ENCODE measurements at regions not wholly inside any gene's neighbourhood (a gene's known extent, or its start where the extent isn't known, plus 50 kb on each side); places are given as distances from the start of the nearest gene placed in this dataset.
"Not testable (repeated sequence)": the region's sequence is repeated elsewhere in the genome, so short reads cannot be mapped to it uniquely, and the experiment has no call there.

DNA sequence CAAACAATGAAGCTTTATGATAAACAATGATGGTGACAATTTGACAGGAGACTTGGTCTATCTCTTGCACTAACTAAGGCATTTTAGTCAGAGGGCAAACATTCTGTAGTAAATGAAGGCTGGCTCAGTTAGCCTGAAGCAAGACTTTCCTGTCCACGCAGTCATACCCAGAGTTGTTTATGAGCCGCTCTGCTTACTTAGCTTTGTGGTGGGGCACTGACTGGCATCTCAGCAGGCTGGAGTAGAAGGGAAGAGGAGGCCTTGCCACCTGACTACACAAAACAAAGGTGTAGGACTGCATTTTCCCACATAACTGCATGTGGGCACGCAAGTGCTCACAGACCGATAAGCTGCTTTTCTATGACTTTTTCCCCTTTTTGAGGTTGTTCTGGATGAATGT lies 133.7 kb upstream of the EPB41L4A start:
- TF ChIP-seq, protein P1, sequence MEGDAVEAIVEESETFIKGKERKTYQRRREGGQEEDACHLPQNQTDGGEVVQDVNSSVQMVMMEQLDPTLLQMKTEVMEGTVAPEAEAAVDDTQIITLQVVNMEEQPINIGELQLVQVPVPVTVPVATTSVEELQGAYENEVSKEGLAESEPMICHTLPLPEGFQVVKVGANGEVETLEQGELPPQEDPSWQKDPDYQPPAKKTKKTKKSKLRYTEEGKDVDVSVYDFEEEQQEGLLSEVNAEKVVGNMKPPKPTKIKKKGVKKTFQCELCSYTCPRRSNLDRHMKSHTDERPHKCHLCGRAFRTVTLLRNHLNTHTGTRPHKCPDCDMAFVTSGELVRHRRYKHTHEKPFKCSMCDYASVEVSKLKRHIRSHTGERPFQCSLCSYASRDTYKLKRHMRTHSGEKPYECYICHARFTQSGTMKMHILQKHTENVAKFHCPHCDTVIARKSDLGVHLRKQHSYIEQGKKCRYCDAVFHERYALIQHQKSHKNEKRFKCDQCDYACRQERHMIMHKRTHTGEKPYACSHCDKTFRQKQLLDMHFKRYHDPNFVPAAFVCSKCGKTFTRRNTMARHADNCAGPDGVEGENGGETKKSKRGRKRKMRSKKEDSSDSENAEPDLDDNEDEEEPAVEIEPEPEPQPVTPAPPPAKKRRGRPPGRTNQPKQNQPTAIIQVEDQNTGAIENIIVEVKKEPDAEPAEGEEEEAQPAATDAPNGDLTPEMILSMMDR (IDR thresholded peaks at IDR 0.05), result no peak
- TF ChIP-seq POLR2A (IDR thresholded peaks at IDR 0.05), result no peak
- TF ChIP-seq POLR2AphosphoS5 (IDR thresholded peaks at IDR 0.05), result no peak
- Histone ChIP-seq H3K27me3 (replicated peaks; ENCODE audit: insufficient read depth) (no peaks in the 10 kb centered on the region), H3K4me1 (replicated peaks) (no peaks in the 10 kb centered on the region), H3K9me3 (no peaks in the 10 kb centered on the region), H3K36me3 (no peaks in the 10 kb centered on the region), H3K4me3 (no peak overlapping the region), H3K27ac (no peak overlapping the region)
- no peak for DNase-seq (ENCODE audit: low spot score)
- WGBS, result 74% methylated on average over 4 of the region's 4 CpGs
- intact Hi-C loops (cut with DNase I), result no loop called here

DNA sequence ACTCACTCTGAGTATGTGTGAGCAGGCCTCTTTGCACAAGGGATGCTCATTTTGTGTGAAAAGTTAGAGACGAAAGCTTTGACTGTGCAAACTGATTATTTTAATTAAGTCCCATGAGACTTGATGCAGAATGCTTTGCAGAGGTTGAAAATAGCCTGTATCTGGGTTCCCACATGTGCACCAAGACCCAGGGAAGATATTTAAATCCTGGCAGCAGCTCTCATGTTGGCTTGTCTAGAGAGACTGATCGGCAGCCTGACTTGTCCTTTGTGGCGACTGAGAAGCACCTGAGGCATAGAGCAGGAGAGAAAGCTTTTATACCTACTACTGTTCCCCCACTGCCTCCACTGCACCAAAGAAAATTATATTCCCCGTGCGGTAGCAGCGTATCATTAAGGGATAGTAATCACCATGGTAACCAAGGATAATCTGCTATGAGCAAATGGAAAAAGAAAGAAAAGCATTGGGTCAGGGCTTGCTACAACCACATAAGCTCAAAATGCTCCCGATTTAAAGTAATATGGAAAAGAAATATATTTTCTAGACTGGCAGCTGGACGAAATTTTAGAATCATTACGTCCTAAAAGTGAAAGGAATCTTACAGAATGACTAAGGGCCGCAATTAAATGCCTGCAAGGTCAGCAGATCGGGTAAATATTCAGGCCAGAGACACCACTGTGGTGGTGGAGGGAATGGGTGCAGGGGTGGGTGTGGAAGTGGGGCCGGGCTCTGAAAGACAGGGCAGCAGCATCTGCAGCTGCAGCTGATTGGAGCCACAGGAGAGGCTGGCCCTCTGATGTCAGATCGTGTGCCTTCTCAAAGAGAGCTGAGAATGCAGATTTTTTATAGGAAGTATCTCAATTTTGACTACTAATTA lies 135.3 kb upstream of the EPB41L4A start:
- TF ChIP-seq POLR2A (IDR thresholded peaks at IDR 0.05) (no peak), POLR2AphosphoS5 (IDR thresholded peaks at IDR 0.05) (no peak)
- TF ChIP-seq, protein P1 (IDR thresholded peaks at IDR 0.05), result no peak
- Histone ChIP-seq H3K36me3 (no peaks in the 10 kb centered on the region), H3K4me1 (replicated peaks) (no peaks in the 10 kb centered on the region), H3K4me3 (no peak overlapping the region), H3K27me3 (replicated peaks; ENCODE audit: insufficient read depth) (no peaks in the 10 kb centered on the region), H3K9me3 (no peaks in the 10 kb centered on the region), H3K27ac (no peak overlapping the region)
- DNase-seq (ENCODE audit: low spot score), result no peak
- WGBS, result 69% methylated on average over 13 of the region's 13 CpGs
- intact Hi-C loops (cut with DNase I), result no loop called here

DNA sequence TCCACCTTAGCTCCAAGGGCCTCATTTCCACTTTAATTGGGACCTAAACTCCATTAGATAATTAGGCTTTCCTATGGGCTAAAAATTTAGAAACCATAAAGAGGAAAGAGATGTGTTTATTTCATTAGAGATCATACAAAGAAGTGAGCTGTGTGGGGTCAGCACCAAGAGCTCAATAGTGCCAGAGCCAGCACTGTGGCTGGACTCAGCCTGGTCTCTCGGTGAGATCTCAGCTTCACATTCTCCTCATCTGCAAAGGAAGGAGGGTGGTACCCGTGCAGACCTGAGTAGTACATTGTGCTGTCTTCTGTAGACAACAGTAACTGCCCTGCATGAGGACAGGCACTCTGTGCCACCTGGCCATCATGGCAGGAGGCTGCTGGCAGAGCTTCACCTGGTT lies 136.1 kb upstream of the EPB41L4A start:
- no peak for DNase-seq (ENCODE audit: low spot score)
- 44% methylated on average over 2 of the region's 2 CpGs for WGBS
- intact Hi-C loops (cut with DNase I), result no loop called here

DNA sequence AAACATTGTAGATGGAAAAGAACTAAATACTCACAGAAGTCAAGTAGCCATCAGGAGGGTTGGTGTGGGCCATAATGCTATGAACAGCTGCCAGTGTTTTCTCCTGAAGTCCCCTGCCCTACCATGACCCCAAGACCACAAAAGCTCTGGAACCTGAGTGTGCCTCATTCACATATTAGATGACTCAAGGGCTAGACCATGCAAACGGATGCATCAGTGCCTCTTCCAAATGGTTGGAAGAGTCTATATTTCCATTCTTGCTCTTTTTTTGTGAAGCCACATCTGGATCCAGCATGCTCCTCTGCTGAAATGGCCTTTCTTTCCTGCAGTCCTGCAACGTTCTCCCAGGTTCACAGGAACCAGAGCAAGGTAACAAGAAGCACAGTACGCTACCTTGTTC lies 136.6 kb upstream of the EPB41L4A start:
- TF ChIP-seq POLR2AphosphoS5 (IDR thresholded peaks at IDR 0.05), result no peak
- TF ChIP-seq POLR2A (IDR thresholded peaks at IDR 0.05), result no peak
- TF ChIP-seq, protein P1 (IDR thresholded peaks at IDR 0.05), result no peak
- 52% methylated on average over 3 of the region's 3 CpGs for WGBS
- Histone ChIP-seq H3K4me3 (no peak overlapping the region), H3K9me3 (no peaks in the 10 kb centered on the region), H3K36me3 (no peaks in the 10 kb centered on the region), H3K4me1 (replicated peaks) (no peaks in the 10 kb centered on the region), H3K27me3 (replicated peaks; ENCODE audit: insufficient read depth) (no peaks in the 10 kb centered on the region), H3K27ac (no peak overlapping the region)
- no peak for DNase-seq (ENCODE audit: low spot score)
- intact Hi-C loops (cut with DNase I), result no loop called here

More for the DNA sequence above, 136.1 kb upstream of the EPB41L4A start:
- H3K36me3 ChIP-seq, result no peaks in the 10 kb centered on the region
- H3K4me3 ChIP-seq, result no peak overlapping the region
- H3K27ac ChIP-seq, result no peak overlapping the region
- TF ChIP-seq, protein P1 (IDR thresholded peaks at IDR 0.05), result no peak
- TF ChIP-seq POLR2A (IDR thresholded peaks at IDR 0.05), result no peak
- no peak for TF ChIP-seq POLR2AphosphoS5 (IDR thresholded peaks at IDR 0.05)
- H3K27me3 ChIP-seq (replicated peaks; ENCODE audit: insufficient read depth), result no peaks in the 10 kb centered on the region
- H3K9me3 ChIP-seq, result no peaks in the 10 kb centered on the region
- no peaks in the 10 kb centered on the region for H3K4me1 ChIP-seq (replicated peaks)

DNA sequence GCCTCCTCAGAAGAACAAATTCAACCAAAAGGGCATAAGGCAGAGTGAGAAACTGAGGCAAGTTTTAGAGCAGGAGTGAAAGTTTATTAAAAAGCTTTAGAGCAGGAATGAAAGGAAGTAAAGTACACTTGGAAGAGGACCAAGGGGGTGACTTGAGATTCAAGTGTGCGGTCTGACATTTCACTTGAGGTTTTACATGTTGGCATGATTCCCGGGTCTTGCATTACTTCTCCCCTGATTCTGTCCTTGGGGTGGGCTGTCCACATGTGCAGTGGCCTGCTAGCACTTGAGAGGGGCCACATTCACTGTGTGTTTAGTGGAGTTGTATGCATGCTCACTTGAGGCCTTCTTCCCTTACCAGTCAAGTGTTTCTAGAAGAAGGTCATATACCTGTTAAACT lies 140.4 kb upstream of the EPB41L4A start:
- H3K36me3 ChIP-seq; DNase-seq (ENCODE audit: low spot score); H3K9me3 ChIP-seq; H3K4me3 ChIP-seq; H3K4me1 ChIP-seq (replicated peaks); intact Hi-C loops (cut with DNase I); H3K27ac ChIP-seq; H3K27me3 ChIP-seq (replicated peaks; ENCODE audit: insufficient read depth): not testable (repeated sequence)
- 73% methylated on average over 2 of the region's 2 CpGs for WGBS

All from prostate gland (tissue), 2 donors.